ENCODE measurements at regions not wholly inside any gene's neighbourhood (a gene's known extent, or its start where the extent isn't known, plus 50 kb on each side); places are given as distances from the start of the nearest gene placed in this dataset.

DNA sequence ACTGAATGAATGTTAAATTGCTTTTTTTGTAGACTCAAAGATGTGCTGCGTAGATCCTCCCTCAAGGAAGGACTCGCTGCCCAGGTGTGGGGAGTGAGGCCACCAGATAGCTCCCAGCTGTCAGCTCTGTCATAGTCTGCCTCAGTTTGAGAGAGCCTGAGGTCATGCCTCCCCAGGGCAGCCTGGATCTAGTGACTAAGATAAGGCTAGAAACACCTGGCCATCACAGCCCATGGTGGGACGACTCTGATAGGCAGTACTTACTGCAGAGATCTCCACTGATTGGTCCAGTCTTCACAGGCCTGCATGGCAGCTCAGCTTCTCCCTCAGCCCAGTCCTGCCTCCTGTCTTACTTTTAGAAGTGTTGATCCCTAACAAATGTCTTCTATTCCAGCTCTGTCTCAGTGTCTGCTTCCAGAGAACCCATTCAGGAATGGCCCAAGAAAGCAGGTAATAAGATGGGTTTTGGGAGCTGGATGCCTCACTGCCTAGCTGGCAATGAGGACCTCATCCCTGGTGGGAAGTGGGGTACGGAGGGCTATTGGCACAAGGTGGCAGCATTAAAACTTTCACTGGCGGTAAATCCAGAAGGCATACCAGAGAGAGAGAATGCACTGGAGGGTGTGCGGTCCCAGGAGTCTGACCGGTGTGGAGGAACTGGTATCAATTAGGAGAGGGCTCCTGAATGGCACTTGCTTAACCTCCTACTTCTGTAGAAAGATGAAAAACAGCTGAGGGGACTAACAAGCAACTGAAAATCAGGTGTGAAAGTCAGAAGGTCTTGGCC lies 55.3 kb upstream of the GPR37L1 start:
- H3K4me1 ChIP-seq (ENCODE audit: control insufficient read depth, insufficient read depth, low read length) = no peaks in the 10 kb centered on the region
- ChIA-PET RAD21 (ENCODE audit: unreplicated experiment) (interaction anchor here (0.6 kb wide), 1 partner anchor 57 kb away, joined by 3 read pairs; the partner anchor contains the start of gene ELF3), SMC1A (ENCODE audit: uncharacterized antibody, unreplicated experiment) (no interaction called here), POLR2A (interaction anchor here (0.7 kb wide), 1 partner anchor 47 kb away, joined by 6 read pairs; no protein-coding TSS in a partner anchor), CTCF (no interaction called here)
- peak; percentile 36; the same call in 1 of the 3 replicates for ATAC-seq
- no peak overlapping the region for H3K4me2 ChIP-seq (ENCODE audit: control insufficient read depth, insufficient read depth)
- H3K27me3 ChIP-seq (replicated peaks in 1 of 2; ENCODE audit: control insufficient read depth in 2 of 2, insufficient read depth in 2 of 2, low read length in 1 of 2) = no peaks in the 10 kb centered on the region; a peak in 1 of 4 replicates
- H3K9me3 ChIP-seq (replicated peaks; ENCODE audit: control insufficient read depth, insufficient read depth, low read length) = no peaks in the 10 kb centered on the region
- no TSS peak for BruUV-seq (replicated peaks)
- in situ Hi-C loops (cut with MboI) = no loop called here
- intact Hi-C loops (cut with micrococcal nuclease; ENCODE audit: unreplicated experiment) = no loop called here
- 64% methylated on average over 7 of the region's 7 CpGs for WGBS (ENCODE audit: insufficient coverage, insufficient replicate concordance, low lambda C conversion rate, missing lambda C conversion rate)
- no peak overlapping the region for H2AFZ ChIP-seq (ENCODE audit: control insufficient read depth, low read depth, low read length)
- no peaks in the 10 kb centered on the region for H4K20me1 ChIP-seq (ENCODE audit: control insufficient read depth, insufficient read depth)
- H3K4me3 ChIP-seq = no peak overlapping the region
- FAIRE-seq = no peak
- H3K36me3 ChIP-seq (ENCODE audit: control insufficient read depth in 2 of 2, insufficient read depth in 2 of 2, low read length in 1 of 2) = no peaks in the 10 kb centered on the region
- H3K27ac ChIP-seq (ENCODE audit: control insufficient read depth, insufficient read depth) = no peak overlapping the region
- H3K79me2 ChIP-seq (ENCODE audit: control insufficient read depth, insufficient read depth, low read length) = no peaks in the 10 kb centered on the region
- no peak for DNase-seq (ENCODE audit: low read depth, low spot score)
- no peak overlapping the region for H3K9ac ChIP-seq (ENCODE audit: control insufficient read depth, insufficient read depth, low read length)
- TF ChIP-seq, protein P1, sequence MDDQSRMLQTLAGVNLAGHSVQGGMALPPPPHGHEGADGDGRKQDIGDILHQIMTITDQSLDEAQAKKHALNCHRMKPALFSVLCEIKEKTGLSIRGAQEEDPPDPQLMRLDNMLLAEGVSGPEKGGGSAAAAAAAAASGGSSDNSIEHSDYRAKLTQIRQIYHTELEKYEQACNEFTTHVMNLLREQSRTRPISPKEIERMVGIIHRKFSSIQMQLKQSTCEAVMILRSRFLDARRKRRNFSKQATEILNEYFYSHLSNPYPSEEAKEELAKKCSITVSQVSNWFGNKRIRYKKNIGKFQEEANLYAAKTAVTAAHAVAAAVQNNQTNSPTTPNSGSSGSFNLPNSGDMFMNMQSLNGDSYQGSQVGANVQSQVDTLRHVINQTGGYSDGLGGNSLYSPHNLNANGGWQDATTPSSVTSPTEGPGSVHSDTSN (IDR thresholded peaks at IDR 0.05; ENCODE audit: insufficient replicate concordance, low read depth, low read length) = no peak
- TF ChIP-seq POLR2AphosphoS2 (IDR thresholded peaks at IDR 0.05; ENCODE audit: low read depth, low read length) (no peak), TARDBP (IDR thresholded peaks at IDR 0.05; ENCODE audit: borderline replicate concordance) (no peak), NR2C1 (IDR thresholded peaks at IDR 0.05) (no peak), WRNIP1 (IDR thresholded peaks at IDR 0.05; ENCODE audit: borderline replicate concordance, low read depth, low read length) (no peak), ATF7 (IDR thresholded peaks at IDR 0.05; ENCODE audit: low read depth) (no peak), RUNX3 (IDR thresholded peaks at IDR 0.05; ENCODE audit: low read length) (no peak)
- TF ChIP-seq, protein P2, sequence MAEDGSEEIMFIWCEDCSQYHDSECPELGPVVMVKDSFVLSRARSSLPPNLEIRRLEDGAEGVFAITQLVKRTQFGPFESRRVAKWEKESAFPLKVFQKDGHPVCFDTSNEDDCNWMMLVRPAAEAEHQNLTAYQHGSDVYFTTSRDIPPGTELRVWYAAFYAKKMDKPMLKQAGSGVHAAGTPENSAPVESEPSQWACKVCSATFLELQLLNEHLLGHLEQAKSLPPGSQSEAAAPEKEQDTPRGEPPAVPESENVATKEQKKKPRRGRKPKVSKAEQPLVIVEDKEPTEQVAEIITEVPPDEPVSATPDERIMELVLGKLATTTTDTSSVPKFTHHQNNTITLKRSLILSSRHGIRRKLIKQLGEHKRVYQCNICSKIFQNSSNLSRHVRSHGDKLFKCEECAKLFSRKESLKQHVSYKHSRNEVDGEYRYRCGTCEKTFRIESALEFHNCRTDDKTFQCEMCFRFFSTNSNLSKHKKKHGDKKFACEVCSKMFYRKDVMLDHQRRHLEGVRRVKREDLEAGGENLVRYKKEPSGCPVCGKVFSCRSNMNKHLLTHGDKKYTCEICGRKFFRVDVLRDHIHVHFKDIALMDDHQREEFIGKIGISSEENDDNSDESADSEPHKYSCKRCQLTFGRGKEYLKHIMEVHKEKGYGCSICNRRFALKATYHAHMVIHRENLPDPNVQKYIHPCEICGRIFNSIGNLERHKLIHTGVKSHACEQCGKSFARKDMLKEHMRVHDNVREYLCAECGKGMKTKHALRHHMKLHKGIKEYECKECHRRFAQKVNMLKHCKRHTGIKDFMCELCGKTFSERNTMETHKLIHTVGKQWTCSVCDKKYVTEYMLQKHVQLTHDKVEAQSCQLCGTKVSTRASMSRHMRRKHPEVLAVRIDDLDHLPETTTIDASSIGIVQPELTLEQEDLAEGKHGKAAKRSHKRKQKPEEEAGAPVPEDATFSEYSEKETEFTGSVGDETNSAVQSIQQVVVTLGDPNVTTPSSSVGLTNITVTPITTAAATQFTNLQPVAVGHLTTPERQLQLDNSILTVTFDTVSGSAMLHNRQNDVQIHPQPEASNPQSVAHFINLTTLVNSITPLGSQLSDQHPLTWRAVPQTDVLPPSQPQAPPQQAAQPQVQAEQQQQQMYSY (CRISPR knock-in tag; IDR thresholded peaks at IDR 0.05) = no peak
- TF ChIP-seq, protein P3, sequence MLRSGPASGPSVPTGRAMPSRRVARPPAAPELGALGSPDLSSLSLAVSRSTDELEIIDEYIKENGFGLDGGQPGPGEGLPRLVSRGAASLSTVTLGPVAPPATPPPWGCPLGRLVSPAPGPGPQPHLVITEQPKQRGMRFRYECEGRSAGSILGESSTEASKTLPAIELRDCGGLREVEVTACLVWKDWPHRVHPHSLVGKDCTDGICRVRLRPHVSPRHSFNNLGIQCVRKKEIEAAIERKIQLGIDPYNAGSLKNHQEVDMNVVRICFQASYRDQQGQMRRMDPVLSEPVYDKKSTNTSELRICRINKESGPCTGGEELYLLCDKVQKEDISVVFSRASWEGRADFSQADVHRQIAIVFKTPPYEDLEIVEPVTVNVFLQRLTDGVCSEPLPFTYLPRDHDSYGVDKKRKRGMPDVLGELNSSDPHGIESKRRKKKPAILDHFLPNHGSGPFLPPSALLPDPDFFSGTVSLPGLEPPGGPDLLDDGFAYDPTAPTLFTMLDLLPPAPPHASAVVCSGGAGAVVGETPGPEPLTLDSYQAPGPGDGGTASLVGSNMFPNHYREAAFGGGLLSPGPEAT (IDR thresholded peaks at IDR 0.05; ENCODE audit: low read depth) = no peak
- TF ChIP-seq, protein P4, sequence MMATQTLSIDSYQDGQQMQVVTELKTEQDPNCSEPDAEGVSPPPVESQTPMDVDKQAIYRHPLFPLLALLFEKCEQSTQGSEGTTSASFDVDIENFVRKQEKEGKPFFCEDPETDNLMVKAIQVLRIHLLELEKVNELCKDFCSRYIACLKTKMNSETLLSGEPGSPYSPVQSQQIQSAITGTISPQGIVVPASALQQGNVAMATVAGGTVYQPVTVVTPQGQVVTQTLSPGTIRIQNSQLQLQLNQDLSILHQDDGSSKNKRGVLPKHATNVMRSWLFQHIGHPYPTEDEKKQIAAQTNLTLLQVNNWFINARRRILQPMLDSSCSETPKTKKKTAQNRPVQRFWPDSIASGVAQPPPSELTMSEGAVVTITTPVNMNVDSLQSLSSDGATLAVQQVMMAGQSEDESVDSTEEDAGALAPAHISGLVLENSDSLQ (IDR thresholded peaks at IDR 0.05) = no peak
